ENCODE measurements at regions not wholly inside any gene's neighbourhood (a gene's known extent, or its start where the extent isn't known, plus 50 kb on each side); places are given as distances from the start of the nearest gene placed in this dataset.
A peak's percentile ranks its signal among the peaks of the same experiment; 100 is the strongest.

GRCh38 chr7:15922002-15922401 is 235.5 kb upstream of the MEOX2 start:
- H2BK20ac ChIP-seq (ENCODE audit: low read depth, low read length): no peak overlapping the region
- no peaks in the 10 kb centered on the region for H3K9me3 ChIP-seq (ENCODE audit: control insufficient read depth, insufficient read depth, low read length)
- no peak overlapping the region for H4K8ac ChIP-seq (ENCODE audit: low read depth in 2 of 2, low read length in 2 of 2)
- dilution Hi-C loops (cut with HindIII; ENCODE audit: low sequenced_read_pairs, unreplicated experiment) (no loop called here), in situ Hi-C loops (cut with MboI; ENCODE audit: low sequenced_read_pairs) (no loop called here), intact Hi-C loops (cut with micrococcal nuclease) (no loop called here)
- no peak overlapping the region for H3K27ac ChIP-seq (ENCODE audit: insufficient read depth, low read length)
- TF ChIP-seq MAZ (IDR thresholded peaks at IDR 0.05; ENCODE audit: borderline replicate concordance, low read depth, low read length) (no peak), FOS (IDR thresholded peaks at IDR 0.05; ENCODE audit: low read depth, low read length) (no peak), ELK1 (IDR thresholded peaks at IDR 0.05; ENCODE audit: borderline replicate concordance, low read depth, low read length) (no peak), USF2 (IDR thresholded peaks at IDR 0.05; ENCODE audit: low read depth, low read length) (no peak), RAD21 (IDR thresholded peaks at IDR 0.05; ENCODE audit: low read length) (no peak), BHLHE40 (IDR thresholded peaks at IDR 0.05; ENCODE audit: low read depth, low read length) (no peak), NFE2L2 (IDR thresholded peaks at IDR 0.05; ENCODE audit: low read depth, low read length) (no peak), CTCF (conservative IDR thresholded peaks at IDR 0.05; ENCODE audit: low read depth, low read length) (no peak), RCOR1 (IDR thresholded peaks at IDR 0.05; ENCODE audit: insufficient replicate concordance, low read length) (no peak), RFX5 (IDR thresholded peaks at IDR 0.05; ENCODE audit: low read depth, low read length) (no peak), CHD1 (IDR thresholded peaks at IDR 0.05; ENCODE audit: low read depth, low read length) (no peak), MXI1 (IDR thresholded peaks at IDR 0.05; ENCODE audit: borderline replicate concordance, low read depth, low read length) (no peak), SMC3 (IDR thresholded peaks at IDR 0.05; ENCODE audit: low read depth, low read length) (no peak), CEBPB (IDR thresholded peaks at IDR 0.05; ENCODE audit: low read depth, low read length) (no peak), MAFK (IDR thresholded peaks at IDR 0.05; ENCODE audit: low read depth, low read length) (no peak), POLR2A (IDR thresholded peaks at IDR 0.05; ENCODE audit: low read depth, low read length) (no peak)
- no peak overlapping the region for H2AFZ ChIP-seq (replicated peaks; ENCODE audit: low read length, poor library complexity)
- H3K36me3 ChIP-seq (ENCODE audit: control insufficient read depth, insufficient read depth, low read length): no peaks in the 10 kb centered on the region
- no peak overlapping the region for H3K18ac ChIP-seq (ENCODE audit: low read depth, low read length)
- no peak overlapping the region for H3K23ac ChIP-seq (ENCODE audit: low read depth, low read length)
- no peaks in the 10 kb centered on the region for H4K20me1 ChIP-seq (ENCODE audit: insufficient read depth, low read length)
- H3K9me1 ChIP-seq (ENCODE audit: insufficient read depth, low read length): no peaks in the 10 kb centered on the region
- H2BK15ac ChIP-seq (ENCODE audit: low read depth, low read length): no peak overlapping the region
- ATAC-seq (ENCODE audit: low read depth) (peak; percentile 46), DNase-seq (no peak)
- no peaks in the 10 kb centered on the region for H3K79me1 ChIP-seq (ENCODE audit: low read depth in 1 of 2, low read length in 2 of 2)
- H4K5ac ChIP-seq (ENCODE audit: low read depth, low read length): no peak overlapping the region
- no peak overlapping the region for H3K4ac ChIP-seq (ENCODE audit: low read depth, low read length)
- no peak overlapping the region for H2AK9ac ChIP-seq (replicated peaks; ENCODE audit: low read depth, low read length, poor library complexity)
- H3K9ac ChIP-seq (ENCODE audit: low read depth, low read length): no peak overlapping the region
- no peaks in the 10 kb centered on the region for H3K27me3 ChIP-seq (ENCODE audit: control insufficient read depth, insufficient read depth, low read length)
- POLR2A ChIA-PET (ENCODE audit: unreplicated experiment): no interaction called here
- no peak overlapping the region for H3K56ac ChIP-seq (ENCODE audit: extremely low read depth, insufficient read depth, low read length)
- H2BK120ac ChIP-seq (ENCODE audit: low read depth, low read length): no peak overlapping the region
- H4K91ac ChIP-seq (ENCODE audit: insufficient read depth, low read depth, low read length): no peak overlapping the region
- H3K4me3 ChIP-seq (ENCODE audit: insufficient read depth, low read depth, low read length): no peak overlapping the region
- no peak overlapping the region for H2AK5ac ChIP-seq (ENCODE audit: low read depth, low read length)
- H2BK5ac ChIP-seq (ENCODE audit: low read depth, low read length, poor library complexity, severe bottlenecking): no peak overlapping the region
- no TSS peak for BruUV-seq (replicated peaks)
- H3K4me2 ChIP-seq (ENCODE audit: low read depth, low read length): no peak overlapping the region
- H3K4me1 ChIP-seq (ENCODE audit: control insufficient read depth, insufficient read depth, low read length): peaks cover 5% of the 10 kb centered on the region
- CTCF ChIA-PET: interaction anchor here (0.7 to 0.9 kb wide), 2 partner anchors 10 to 42 kb away, joined by 3 read pairs; no protein-coding TSS in a partner anchor
- no peak overlapping the region for H3K14ac ChIP-seq (replicated peaks; ENCODE audit: low read depth, low read length)
